ENCODE measurements at regions not wholly inside any gene's neighbourhood (a gene's known extent, or its start where the extent isn't known, plus 50 kb on each side); places are given as distances from the start of the nearest gene placed in this dataset.

- TF ChIP-seq EZH2 (IDR thresholded peaks at IDR 0.05; ENCODE audit: low read depth, unreplicated experiment) (no peak), CTCF (conservative IDR thresholded peaks at IDR 0.05; ENCODE audit: low read depth in 2 of 2) (no peak), ZNF114 (CRISPR knock-in tag; IDR thresholded peaks at IDR 0.05) (no peak), CREB1 (CRISPR knock-in tag; IDR thresholded peaks at IDR 0.05; ENCODE audit: low read depth) (no peak), STAT1 (IDR thresholded peaks at IDR 0.05; ENCODE audit: unreplicated experiment) (no peak), EZH2phosphoT487 (IDR thresholded peaks at IDR 0.05; ENCODE audit: unreplicated experiment) (no peak), POLR2AphosphoS5 (IDR thresholded peaks at IDR 0.05; ENCODE audit: low read depth) (no peak), REST (IDR thresholded peaks at IDR 0.05; ENCODE audit: unreplicated experiment) (no peak), JUNB (IDR thresholded peaks at IDR 0.05; ENCODE audit: unreplicated experiment) (no peak)
These were observed 812.3 kb downstream of the PDHA2 start for GRCh38 chr4:96652158-96652557.

Data from GM23338 (cell line).